B cell (primary cell): ENCODE measurements at regions not wholly inside any gene's neighbourhood (a gene's known extent, or its start where the extent isn't known, plus 50 kb on each side); places are given as distances from the start of the nearest gene placed in this dataset.
"Not testable (repeated sequence)": the region's sequence is repeated elsewhere in the genome, so short reads cannot be mapped to it uniquely, and the experiment has no call there.

ENCODE experiments used
- ATAC-seq: fragments of 200-7000 bp; cut with Tn5 transposase; one replicate; pipeline ENCODE4 v1.10.0; 2021; ENCODE audit warnings: low read depth, mild to moderate bottlenecking, moderate number of reproducible peaks, moderate library complexity
- CTCF ChIA-PET: fragments of 350-600 bp; sonication (Branson Sonifier 250); formaldehyde crosslinking; loops from one replicate; lab custom pipeline; 2021; ENCODE audit warnings: antibody characterized with exemption, inconsistent platforms; lab: Charles Lee
- POLR2A ChIA-PET: fragments of 350-600 bp; sonication (Branson Sonifier 250); formaldehyde crosslinking; loops from one replicate; lab custom pipeline; 2021; ENCODE audit warnings: antibody characterized with exemption; lab: Charles Lee
- DNase-seq: peaks from one replicate; pipeline ENCODE4 v3.0.0; 2013
- H2AFZ ChIP-seq: 2 replicates; pipeline ENCODE4 v1.6.1; 2012; ENCODE audit warnings: mild to moderate bottlenecking, low read depth, low read length; ENCODE audit not compliant: insufficient read depth, poor library complexity, severe bottlenecking
- H3K27ac ChIP-seq, 2 donors: 1 replicate in 1 of 2; 2 replicates in 1 of 2; pipeline ENCODE4 v1.5.1; 2012 to 2013; ENCODE audit warnings: low read length in 2 of 2, mild to moderate bottlenecking in 2 of 2, moderate library complexity in 1 of 2
- H3K27me3 ChIP-seq, 4 experiments: fragments of 200-600 bp in 1 of 4; sonication (generic) in 1 of 4; replicated peaks in 1 of 4; 1 replicate in 2 of 4; 2 replicates in 2 of 4; pipeline versions ENCODE4 v1.6.1 to v1.7.0; 2013 to 2016; ENCODE audit warnings: low read length in 3 of 4, mild to moderate bottlenecking in 2 of 4, mixed read lengths in 1 of 4, moderate library complexity in 1 of 4; ENCODE audit not compliant: insufficient read depth in 4 of 4, control insufficient read depth in 3 of 4; ENCODE audit errors: control extremely low read depth in 1 of 4
- H3K36me3 ChIP-seq, 2 experiments: replicated peaks in 1 of 2; 1 replicate in 1 of 2; 2 replicates in 1 of 2; pipeline versions ENCODE4 v1.6.1 to v1.7.1; 2013; ENCODE audit warnings: low read length in 1 of 2; ENCODE audit not compliant: insufficient read depth in 2 of 2, control insufficient read depth in 1 of 2; ENCODE audit errors: control extremely low read depth in 1 of 2, extremely low read depth in 1 of 2
- H3K4me1 ChIP-seq, 2 donors: fragments of 200-600 bp in 1 of 2; sonication (generic) in 1 of 2; 1 replicate in 1 of 2; 2 replicates in 1 of 2; pipeline versions ENCODE4 v1.5.1 to v1.6.1; 2013 to 2017; ENCODE audit warnings: low read length in 2 of 2; ENCODE audit not compliant: control insufficient read depth in 2 of 2, insufficient read depth in 2 of 2
- H3K4me2 ChIP-seq: replicated peaks from 2 replicates; pipeline ENCODE3; 2012; ENCODE audit warnings: mild to moderate bottlenecking, low read depth, low read length; ENCODE audit not compliant: poor library complexity, severe bottlenecking
- H3K4me3 ChIP-seq, 5 experiments: fragments of 200-600 bp in 1 of 5; sonication (generic) in 1 of 5; 1 replicate in 3 of 5; 2 replicates in 2 of 5; pipeline versions ENCODE4 v1.5.1 to v1.7.0; 2011 to 2016; ENCODE audit warnings: low read length in 4 of 5, mild to moderate bottlenecking in 4 of 5, low read depth in 2 of 5, control low read depth in 1 of 5, moderate library complexity in 1 of 5; ENCODE audit not compliant: insufficient read depth in 1 of 5; ENCODE audit errors: control extremely low read depth in 1 of 5, extremely low read depth in 1 of 5
- H3K79me2 ChIP-seq: fragments of 200-600 bp; sonication (generic); one replicate; pipeline ENCODE4 v1.6.0; 2016; ENCODE audit warnings: low read length; ENCODE audit not compliant: control insufficient read depth, insufficient read depth
- H3K9ac ChIP-seq: fragments of 200-600 bp; sonication (generic); 2 replicates; pipeline ENCODE4 v1.6.1; 2017; ENCODE audit warnings: mild to moderate bottlenecking, low read length, moderate library complexity
- H3K9me3 ChIP-seq, 3 donors: one replicate each; pipeline versions ENCODE4 v1.6.1 to v1.7.1; 2013; ENCODE audit warnings: low read length in 2 of 3; ENCODE audit not compliant: control insufficient read depth in 2 of 3, insufficient read depth in 1 of 3; ENCODE audit errors: control extremely low read depth in 1 of 3
- H4K20me1 ChIP-seq: 2 replicates; pipeline ENCODE4 v1.6.0; 2012; ENCODE audit warnings: mild to moderate bottlenecking, low read length; ENCODE audit not compliant: insufficient read depth, control insufficient read depth, poor library complexity, severe bottlenecking
- H3K27ac Mint-ChIP-seq: one replicate; pipeline ENCODE4 v1.8.0; 2021; ENCODE audit warnings: mixed read lengths
- H3K27me3 Mint-ChIP-seq: one replicate; pipeline ENCODE4 v1.8.0; 2021; ENCODE audit warnings: mixed read lengths
- H3K4me1 Mint-ChIP-seq: one replicate; pipeline ENCODE4 v1.8.0; 2021; ENCODE audit warnings: mixed read lengths
- H3K4me3 Mint-ChIP-seq: one replicate; pipeline ENCODE4 v1.8.0; 2021; ENCODE audit warnings: mixed read lengths
- H3K9me3 Mint-ChIP-seq: one replicate; pipeline ENCODE4 v1.8.0; 2022; ENCODE audit warnings: mixed read lengths; ENCODE audit not compliant: insufficient read depth
- EZH2 ChIP-seq: IDR thresholded peaks from 2 replicates; pipeline ENCODE4 v1.6.1; 2012; ENCODE audit warnings: borderline replicate concordance, low read depth, mild to moderate bottlenecking, moderate library complexity, low read length; ENCODE audit not compliant: insufficient read depth, poor library complexity, severe bottlenecking
- WGBS: methylation state at CpG from one replicate; pipeline ENCODE4 v1.1.5; 2013; ENCODE audit warnings: missing lambda C conversion rate; ENCODE audit not compliant: insufficient coverage; 5-methylcytosine and 5-hydroxymethylcytosine counted together
- intact Hi-C: fragments of 100-400 bp; cut with micrococcal nuclease; formaldehyde crosslinking; loops from one replicate; pipeline ENCODE4 v1.10.0; 2022
- TF ChIP-seq, protein P1 (sequence below): fragments of 200-600 bp; IDR thresholded peaks from one replicate; pipeline ENCODE4 v1.8.0; 2022; ENCODE audit warnings: antibody characterized with exemption, mild to moderate bottlenecking

GRCh38 chr2:8144131-8144631, 537.7 kb upstream of the ID2 start:
- H3K27ac Mint-ChIP-seq: no peak overlapping the region
- no peaks in the 10 kb centered on the region for H3K4me1 Mint-ChIP-seq
- no peak overlapping the region for H3K4me3 Mint-ChIP-seq
- no peak overlapping the region for H3K4me2 ChIP-seq
- no peaks in the 10 kb centered on the region for H3K36me3 ChIP-seq
- DNase-seq (no peak), ATAC-seq (no peak)
- H3K4me1 ChIP-seq: no peaks in the 10 kb centered on the region
- H4K20me1 ChIP-seq: no peaks in the 10 kb centered on the region
- H3K27me3 ChIP-seq: peaks cover 0 to 4% (median 0%) of the 10 kb centered on the region in 4 experiments
- POLR2A ChIA-PET: no interaction called here
- CTCF ChIA-PET: no interaction called here
- H3K27ac ChIP-seq: no peak overlapping the region
- H3K27me3 Mint-ChIP-seq: peaks cover 30% of the 10 kb centered on the region
- no peak overlapping the region for H3K9ac ChIP-seq
- H2AFZ ChIP-seq: no peak overlapping the region
- TF ChIP-seq EZH2: no peak
- TF ChIP-seq, protein P1, sequence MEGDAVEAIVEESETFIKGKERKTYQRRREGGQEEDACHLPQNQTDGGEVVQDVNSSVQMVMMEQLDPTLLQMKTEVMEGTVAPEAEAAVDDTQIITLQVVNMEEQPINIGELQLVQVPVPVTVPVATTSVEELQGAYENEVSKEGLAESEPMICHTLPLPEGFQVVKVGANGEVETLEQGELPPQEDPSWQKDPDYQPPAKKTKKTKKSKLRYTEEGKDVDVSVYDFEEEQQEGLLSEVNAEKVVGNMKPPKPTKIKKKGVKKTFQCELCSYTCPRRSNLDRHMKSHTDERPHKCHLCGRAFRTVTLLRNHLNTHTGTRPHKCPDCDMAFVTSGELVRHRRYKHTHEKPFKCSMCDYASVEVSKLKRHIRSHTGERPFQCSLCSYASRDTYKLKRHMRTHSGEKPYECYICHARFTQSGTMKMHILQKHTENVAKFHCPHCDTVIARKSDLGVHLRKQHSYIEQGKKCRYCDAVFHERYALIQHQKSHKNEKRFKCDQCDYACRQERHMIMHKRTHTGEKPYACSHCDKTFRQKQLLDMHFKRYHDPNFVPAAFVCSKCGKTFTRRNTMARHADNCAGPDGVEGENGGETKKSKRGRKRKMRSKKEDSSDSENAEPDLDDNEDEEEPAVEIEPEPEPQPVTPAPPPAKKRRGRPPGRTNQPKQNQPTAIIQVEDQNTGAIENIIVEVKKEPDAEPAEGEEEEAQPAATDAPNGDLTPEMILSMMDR: no peak
- H3K79me2 ChIP-seq: no peaks in the 10 kb centered on the region
- intact Hi-C loops: no loop called here
- no peak overlapping the region for H3K4me3 ChIP-seq
- H3K9me3 ChIP-seq: no peaks in the 10 kb centered on the region
- WGBS: 95% methylated on average over 2 of the region's 2 CpGs
- no peaks in the 10 kb centered on the region for H3K9me3 Mint-ChIP-seq

DNA sequence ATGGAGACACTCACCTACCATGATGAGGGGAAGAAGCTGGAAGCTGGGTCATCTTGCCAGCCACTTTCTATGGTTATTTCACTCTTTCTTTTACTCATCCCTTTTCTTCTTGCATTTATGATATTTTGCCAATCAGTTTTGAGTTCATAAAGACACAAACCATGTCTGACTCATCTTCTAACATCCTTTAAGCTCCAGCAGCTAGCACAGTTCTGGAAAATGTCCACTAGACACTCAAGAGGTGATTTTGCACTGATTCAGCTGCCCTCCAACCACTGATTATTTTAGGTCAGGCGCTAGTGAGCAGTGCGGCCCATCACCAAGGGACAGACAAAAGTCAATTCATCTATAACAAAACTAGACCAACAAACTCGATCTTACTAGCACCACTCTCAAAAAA, 537.1 kb upstream of the ID2 start:
- H3K4me1 Mint-ChIP-seq: no peaks in the 10 kb centered on the region
- Histone ChIP-seq H3K4me1 (no peaks in the 10 kb centered on the region), H4K20me1 (no peaks in the 10 kb centered on the region), H3K27ac (no peak overlapping the region), H3K9ac (no peak overlapping the region), H2AFZ (no peak overlapping the region), H3K4me3 (no peak overlapping the region), H3K36me3 (no peaks in the 10 kb centered on the region), H3K9me3 (no peaks in the 10 kb centered on the region), H3K27me3 (peaks cover 0 to 6% (median 1%) of the 10 kb centered on the region in 4 experiments), H3K4me2 (no peak overlapping the region), H3K79me2 (no peaks in the 10 kb centered on the region)
- no peak overlapping the region for H3K27ac Mint-ChIP-seq
- H3K9me3 Mint-ChIP-seq: no peaks in the 10 kb centered on the region
- H3K4me3 Mint-ChIP-seq: no peak overlapping the region
- 100% methylated on average over 2 of the region's 3 CpGs for WGBS
- peaks cover 32% of the 10 kb centered on the region for H3K27me3 Mint-ChIP-seq
- TF ChIP-seq, protein P1: no peak
- no peak for TF ChIP-seq EZH2
- ChIA-PET CTCF (no interaction called here), POLR2A (no interaction called here)
- ATAC-seq (no peak), DNase-seq (no peak)
- intact Hi-C loops: no loop called here

- CTCF ChIA-PET, H3K4me1 ChIP-seq, H3K27ac Mint-ChIP-seq, H3K4me3 ChIP-seq, intact Hi-C loops, H4K20me1 ChIP-seq, H3K36me3 ChIP-seq, H3K9ac ChIP-seq, H2AFZ ChIP-seq, H3K4me3 Mint-ChIP-seq, H3K27me3 ChIP-seq, H3K9me3 Mint-ChIP-seq, POLR2A ChIA-PET, H3K4me2 ChIP-seq, H3K79me2 ChIP-seq, H3K4me1 Mint-ChIP-seq, DNase-seq, H3K27ac ChIP-seq, ATAC-seq, H3K9me3 ChIP-seq: not testable (repeated sequence)
- WGBS: no CpG with 5 or more reads among the region's 2 CpGs
- peaks cover 35% of the 10 kb centered on the region for H3K27me3 Mint-ChIP-seq
Observed at GRCh38 chr2:8145375-8145774, 536.5 kb upstream of the ID2 start.
